ENCODE measurements at regions not wholly inside any gene's neighbourhood (a gene's known extent, or its start where the extent isn't known, plus 50 kb on each side); places are given as distances from the start of the nearest gene placed in this dataset.

GRCh38 chr6:154885214-154885613 lies 109.9 kb upstream of the TIAM2 start:
- TF ChIP-seq CTCF (IDR thresholded peaks at IDR 0.05; ENCODE audit: control insufficient read depth, insufficient read depth, low read depth, low read length, missing control alignments), result no peak
- DNase-seq (ENCODE audit: low read depth), result no peak

GRCh38 chr6:154886016-154886415 lies 109.1 kb upstream of the TIAM2 start:
- no peak for DNase-seq (ENCODE audit: low read depth)
- H3K4me3 ChIP-seq (ENCODE audit: control insufficient read depth, low read depth, low read length), result no peak overlapping the region
- TF ChIP-seq CTCF (IDR thresholded peaks at IDR 0.05; ENCODE audit: control insufficient read depth, insufficient read depth, low read depth, low read length, missing control alignments), result no peak

More at GRCh38 chr6:154885214-154885613, 109.9 kb upstream of the TIAM2 start:
- no peak overlapping the region for H3K4me3 ChIP-seq (ENCODE audit: control insufficient read depth, low read depth, low read length)

GRCh38 chr6:154886471-154886870 lies 108.6 kb upstream of the TIAM2 start:
- H3K4me3 ChIP-seq (ENCODE audit: control insufficient read depth, low read depth, low read length), result no peak overlapping the region
- no peak for DNase-seq (ENCODE audit: low read depth)
- TF ChIP-seq CTCF (IDR thresholded peaks at IDR 0.05; ENCODE audit: control insufficient read depth, insufficient read depth, low read depth, low read length, missing control alignments), result no peak

GRCh38 chr6:154887051-154887450 lies 108.1 kb upstream of the TIAM2 start:
- no peak for TF ChIP-seq CTCF (IDR thresholded peaks at IDR 0.05; ENCODE audit: control insufficient read depth, insufficient read depth, low read depth, low read length, missing control alignments)
- no peak for DNase-seq (ENCODE audit: low read depth)

GRCh38 chr6:154888421-154889295 lies 106.5 kb upstream of the TIAM2 start:
- DNase-seq (ENCODE audit: low read depth), result no peak
- TF ChIP-seq CTCF (IDR thresholded peaks at IDR 0.05; ENCODE audit: control insufficient read depth, insufficient read depth, low read depth, low read length, missing control alignments), result no peak
- no peak overlapping the region for H3K4me3 ChIP-seq (ENCODE audit: control insufficient read depth, low read depth, low read length)

More at GRCh38 chr6:154887051-154887450, 108.1 kb upstream of the TIAM2 start:
- H3K4me3 ChIP-seq (ENCODE audit: control insufficient read depth, low read depth, low read length), result no peak overlapping the region

GRCh38 chr6:154890874-154891273 lies 104.2 kb upstream of the TIAM2 start:
- DNase-seq (ENCODE audit: low read depth), result no peak
- no peak for TF ChIP-seq CTCF (IDR thresholded peaks at IDR 0.05; ENCODE audit: control insufficient read depth, insufficient read depth, low read depth, low read length, missing control alignments)
- H3K4me3 ChIP-seq (ENCODE audit: control insufficient read depth, low read depth, low read length), result no peak overlapping the region
